Activated CD8-positive, alpha-beta memory T cell treated with anti-CD3 and anti-CD28 coated beads, Interleukin-2, amount 50 U/mL, for 4 hours (primary cell): ENCODE measurements at regions not wholly inside any gene's neighbourhood (a gene's known extent, or its start where the extent isn't known, plus 50 kb on each side); places are given as distances from the start of the nearest gene placed in this dataset.
"Not testable (repeated sequence)": the region's sequence is repeated elsewhere in the genome, so short reads cannot be mapped to it uniquely, and the experiment has no call there.

Experiments
- DNase-seq: peaks from one replicate; pipeline ENCODE4 v3.0.0-alpha.2; 2020

DNA sequence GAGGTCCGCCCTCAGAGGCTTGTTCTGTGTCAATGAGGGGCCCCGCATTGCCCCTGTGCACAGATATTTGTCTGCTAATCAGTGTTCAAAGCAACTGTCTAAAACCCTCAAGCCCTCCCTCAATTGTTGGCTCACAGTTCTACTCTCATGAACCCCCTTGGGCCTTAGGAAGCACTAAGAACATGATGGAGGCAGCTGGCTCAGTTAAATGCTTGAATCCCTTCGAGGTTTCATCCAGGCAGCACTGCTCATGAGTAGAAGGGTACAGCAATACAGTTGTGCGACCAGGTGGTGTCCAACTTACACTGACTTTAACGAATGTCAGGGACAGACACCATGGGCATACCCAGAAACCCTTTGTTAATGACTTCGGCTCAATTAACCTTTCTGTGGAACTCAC, 89.2 kb upstream of the WSCD1 start:
- no peak for DNase-seq

DNA sequence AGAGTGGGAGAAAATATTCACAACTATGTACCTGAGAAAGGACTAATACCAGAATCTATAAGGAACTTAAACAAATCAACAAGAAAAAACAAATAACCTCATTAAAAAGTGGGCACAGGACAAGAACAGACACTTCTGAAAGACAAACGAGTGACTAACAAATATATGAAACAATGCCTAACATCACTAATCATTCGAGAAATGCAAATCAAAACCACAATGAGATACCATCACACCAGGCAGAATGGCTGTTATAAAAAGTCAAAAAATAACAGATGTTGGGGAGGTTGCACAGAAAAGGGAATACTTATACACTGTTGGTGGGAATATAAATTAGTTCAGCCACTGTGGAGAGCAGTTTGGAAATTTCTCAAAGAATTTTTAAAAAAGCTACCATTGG, 83.5 kb upstream of the WSCD1 start:
- DNase-seq = no peak

DNA sequence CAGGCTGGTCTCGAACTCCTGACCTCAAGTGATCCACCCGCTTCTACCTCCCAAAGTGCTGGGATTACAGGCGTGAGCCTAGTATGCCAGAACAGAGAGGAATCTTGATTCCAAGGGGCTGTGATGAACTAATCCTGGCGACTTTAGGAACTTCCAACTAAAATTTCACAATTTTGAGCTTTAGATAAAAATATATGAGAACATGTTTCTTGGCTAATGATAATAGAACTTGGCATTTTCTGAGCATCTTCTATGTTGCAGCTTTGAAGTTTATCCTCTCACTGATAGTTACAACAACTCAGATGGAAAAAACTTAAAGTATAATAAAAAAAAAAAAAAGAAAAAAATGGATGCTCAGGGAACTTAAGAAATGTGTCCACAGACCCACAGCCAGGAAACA, 69.8 kb upstream of the WSCD1 start:
- DNase-seq = no peak

DNA sequence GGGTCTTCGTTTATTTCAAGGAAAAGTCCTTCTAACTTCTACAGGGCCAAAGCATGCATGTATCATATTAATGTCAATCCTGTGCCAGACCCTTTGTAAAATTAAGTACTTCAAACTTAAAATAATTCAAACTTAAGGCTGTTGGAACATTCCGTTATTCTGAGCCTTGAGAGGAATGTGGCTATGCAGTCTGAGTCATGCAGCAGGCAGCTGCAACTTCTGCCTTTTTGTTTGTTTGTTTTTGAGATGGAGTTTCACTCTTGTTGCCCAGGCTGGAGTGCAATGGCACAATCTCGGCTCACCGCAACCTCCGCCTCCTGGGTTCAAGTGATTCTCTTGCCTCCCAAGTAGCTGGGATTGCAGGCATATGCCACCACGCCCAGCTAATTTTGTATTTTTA, 67.0 kb upstream of the WSCD1 start:
- not testable (repeated sequence) for DNase-seq

DNA sequence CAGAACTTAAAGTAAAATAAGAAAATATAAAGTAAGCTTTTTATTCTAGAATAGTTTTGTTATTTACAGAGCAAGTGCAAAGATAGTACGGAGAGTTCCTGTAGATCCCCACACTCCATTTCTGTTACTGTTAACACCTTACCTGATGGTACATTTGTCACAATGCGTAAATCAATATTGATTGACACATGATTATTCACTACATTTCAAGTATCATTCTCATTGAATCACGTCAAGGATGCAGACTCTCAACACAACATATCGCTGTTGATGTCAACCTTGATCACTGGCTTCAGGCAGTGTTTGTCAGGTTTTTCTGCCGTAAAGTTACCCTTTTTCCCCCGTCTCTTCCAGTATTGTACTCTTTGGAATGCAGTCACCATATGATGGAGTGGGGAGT, 64.2 kb upstream of the WSCD1 start:
- no peak for DNase-seq

DNA sequence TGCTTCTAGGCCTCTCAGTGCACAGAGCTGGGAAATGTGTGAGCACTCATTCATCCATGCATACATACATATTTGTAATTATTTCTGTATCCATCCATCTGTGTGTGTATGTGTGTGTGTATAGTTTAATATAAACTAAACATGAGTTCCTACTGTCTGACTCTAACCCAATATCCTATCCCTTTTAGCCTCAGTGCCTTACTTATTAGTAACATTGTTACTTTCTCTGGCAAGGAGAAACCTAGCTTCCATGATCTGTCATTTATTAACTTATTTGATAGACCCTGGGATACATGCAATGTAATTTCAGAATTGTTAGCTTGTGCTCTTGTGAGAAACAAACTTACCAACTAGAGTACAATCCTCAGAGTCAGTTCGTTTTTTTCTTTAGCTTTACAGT, 59.0 kb upstream of the WSCD1 start:
- no peak for DNase-seq

DNA sequence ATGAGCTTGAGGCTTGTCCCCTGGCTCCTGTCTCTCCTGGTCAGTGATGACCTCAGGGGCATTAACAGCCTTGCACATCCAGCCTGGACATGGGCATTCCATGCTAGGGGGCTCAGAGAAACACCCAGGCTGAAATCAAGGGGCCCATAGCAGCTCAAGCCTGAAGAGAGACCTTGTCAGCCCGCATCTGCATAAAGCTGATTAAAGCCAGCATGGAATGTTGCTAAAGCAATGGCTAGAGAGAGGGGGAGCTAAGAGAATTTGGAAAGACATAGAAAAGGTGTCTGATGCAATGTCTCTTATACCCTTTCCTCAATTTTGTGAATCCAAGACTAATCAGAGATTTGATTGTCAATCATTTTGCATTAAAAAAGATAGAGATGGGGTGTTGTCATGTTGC, 51.4 kb upstream of the WSCD1 start:
- no peak for DNase-seq

DNA sequence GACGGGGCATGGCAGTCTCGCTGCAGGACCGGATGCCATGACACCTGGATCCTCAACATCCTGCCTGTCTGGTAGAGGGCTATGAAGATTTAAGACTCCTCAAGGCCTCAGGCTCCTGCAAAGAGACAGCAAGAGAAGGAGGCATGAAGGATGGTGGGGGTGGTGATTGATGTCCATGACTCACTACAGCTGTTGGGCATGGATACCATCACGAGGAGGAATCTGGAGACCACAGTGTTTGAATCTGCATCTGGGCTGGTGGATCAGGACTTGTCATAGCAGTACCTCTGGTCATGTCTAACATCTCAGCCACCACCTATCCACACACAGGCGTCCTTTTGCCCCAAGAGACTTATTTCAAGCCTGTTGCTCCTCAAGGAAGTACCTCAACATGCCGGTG, 50.2 kb upstream of the WSCD1 start:
- no peak for DNase-seq

DNA sequence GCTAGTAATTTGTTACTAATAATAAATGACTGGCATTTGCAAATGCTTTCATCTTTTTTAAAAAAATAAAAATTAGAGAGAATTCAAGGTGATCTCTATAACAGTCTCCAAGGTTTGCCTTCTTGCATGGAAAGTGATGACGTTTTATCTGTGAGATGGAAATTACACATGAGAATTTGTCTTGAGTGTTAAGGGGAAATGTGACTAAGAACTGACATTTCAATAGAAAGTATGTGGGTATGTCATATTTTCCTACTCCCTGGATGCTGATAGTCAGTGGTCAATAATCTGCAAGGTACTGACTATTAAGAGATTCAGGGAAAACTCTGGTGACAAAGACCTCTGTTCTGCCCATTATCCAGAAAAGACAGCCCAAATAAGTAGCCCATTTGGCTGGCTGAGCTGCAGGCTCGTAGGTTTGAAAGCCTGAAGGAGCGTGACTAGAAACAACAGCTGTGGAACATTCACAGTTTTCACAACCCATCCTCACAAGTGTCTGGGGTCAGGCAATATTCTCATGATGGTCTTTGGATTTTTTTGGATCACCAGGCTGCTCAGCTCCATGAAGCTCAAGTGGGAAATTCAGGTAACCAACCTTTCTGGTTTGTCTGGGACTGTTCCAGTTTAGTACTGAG, 49.7 kb upstream of the WSCD1 start:
- no peak for DNase-seq
